NT2/D1 (cell line): ENCODE measurements at regions not wholly inside any gene's neighbourhood (a gene's known extent, or its start where the extent isn't known, plus 50 kb on each side); places are given as distances from the start of the nearest gene placed in this dataset.

Source experiments
- YY1 ChIP-seq: IDR thresholded peaks from 2 replicates; pipeline ENCODE4 v1.6.1; 2011; ENCODE audit not compliant: insufficient read length, insufficient read depth
- ZNF274 ChIP-seq: IDR thresholded peaks from 2 replicates; pipeline ENCODE4 v1.6.1; 2011; ENCODE audit warnings: mild to moderate bottlenecking, low read depth, low read length

DNA sequence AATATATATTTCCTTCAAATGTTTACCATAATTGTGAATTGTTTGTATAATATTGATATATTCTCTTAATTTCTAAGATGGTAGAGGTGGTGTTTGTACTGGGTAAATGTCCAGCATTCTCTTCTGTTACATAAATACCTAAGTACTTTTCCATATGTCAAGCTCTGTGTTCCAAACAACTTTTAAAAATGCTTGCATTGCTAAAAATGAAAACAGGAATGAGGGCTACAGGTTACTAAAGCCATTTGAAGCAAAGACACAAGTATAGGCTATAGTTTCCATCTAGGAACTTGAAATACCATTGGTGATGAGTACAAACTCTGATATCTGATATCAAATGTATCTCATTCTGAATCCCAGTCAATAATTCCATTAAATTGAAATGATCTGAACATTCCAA, 233.6 kb upstream of the SORCS1 start:
- TF ChIP-seq YY1 (no peak), ZNF274 (no peak)
